Iris pigment epithelial cell (primary cell): ENCODE measurements at regions not wholly inside any gene's neighbourhood (a gene's known extent, or its start where the extent isn't known, plus 50 kb on each side); places are given as distances from the start of the nearest gene placed in this dataset.
A peak's percentile ranks its signal among the peaks of the same experiment; 100 is the strongest.

Experiments
- DNase-seq: peaks from one replicate; pipeline ENCODE4 v3.0.0-alpha.2; 2011; ENCODE audit warnings: low read depth

DNA sequence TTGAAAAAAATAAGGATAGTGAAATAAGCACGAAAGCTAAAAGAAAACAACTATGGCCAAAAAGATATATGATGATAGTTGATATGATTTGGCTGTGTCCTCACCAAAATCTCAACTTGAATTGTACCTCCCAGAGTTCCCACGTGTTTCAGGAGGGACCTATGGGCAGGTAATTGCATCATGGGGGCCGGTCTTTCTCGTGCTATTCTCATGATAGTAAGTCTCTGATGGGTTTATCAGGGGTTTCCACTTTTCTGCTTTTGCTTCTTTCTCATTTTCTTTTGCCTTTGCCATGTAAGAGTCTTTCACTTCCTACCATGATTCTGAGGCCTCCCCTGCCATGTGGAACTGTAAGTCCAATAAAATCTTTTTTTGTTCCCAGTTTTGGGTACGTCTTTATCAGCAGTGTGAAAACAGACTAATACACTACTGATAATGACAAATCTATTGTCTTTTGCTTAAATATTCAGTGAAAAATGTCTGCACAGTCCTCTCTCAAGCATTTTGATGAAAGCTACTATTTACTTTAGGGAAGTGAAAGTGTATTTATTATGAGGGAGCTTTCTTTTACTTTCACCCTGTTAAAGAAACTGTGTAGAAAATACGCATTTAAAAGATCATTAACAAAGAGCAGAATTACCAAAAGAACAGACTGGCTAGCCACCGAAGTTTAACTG, 389.1 kb downstream of the HTR1B start:
- DNase-seq, result no peak

DNA sequence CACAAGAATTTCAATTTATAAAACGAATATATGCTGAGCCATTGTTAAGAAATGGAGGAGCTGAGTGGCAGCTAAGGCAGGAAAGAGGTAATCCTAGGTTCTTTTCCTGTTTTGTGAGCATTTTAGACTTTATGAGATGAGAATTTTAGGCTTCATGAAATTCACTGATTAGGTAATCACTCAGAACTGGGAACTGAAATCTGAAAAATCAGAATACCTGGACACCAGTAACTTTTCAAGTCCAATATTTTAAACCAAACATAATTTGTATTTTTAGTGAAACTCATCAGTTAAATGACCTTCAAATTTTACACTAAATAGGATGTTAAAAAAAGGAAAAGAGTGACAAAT, 389.9 kb downstream of the HTR1B start:
- DNase-seq, result no peak

DNA sequence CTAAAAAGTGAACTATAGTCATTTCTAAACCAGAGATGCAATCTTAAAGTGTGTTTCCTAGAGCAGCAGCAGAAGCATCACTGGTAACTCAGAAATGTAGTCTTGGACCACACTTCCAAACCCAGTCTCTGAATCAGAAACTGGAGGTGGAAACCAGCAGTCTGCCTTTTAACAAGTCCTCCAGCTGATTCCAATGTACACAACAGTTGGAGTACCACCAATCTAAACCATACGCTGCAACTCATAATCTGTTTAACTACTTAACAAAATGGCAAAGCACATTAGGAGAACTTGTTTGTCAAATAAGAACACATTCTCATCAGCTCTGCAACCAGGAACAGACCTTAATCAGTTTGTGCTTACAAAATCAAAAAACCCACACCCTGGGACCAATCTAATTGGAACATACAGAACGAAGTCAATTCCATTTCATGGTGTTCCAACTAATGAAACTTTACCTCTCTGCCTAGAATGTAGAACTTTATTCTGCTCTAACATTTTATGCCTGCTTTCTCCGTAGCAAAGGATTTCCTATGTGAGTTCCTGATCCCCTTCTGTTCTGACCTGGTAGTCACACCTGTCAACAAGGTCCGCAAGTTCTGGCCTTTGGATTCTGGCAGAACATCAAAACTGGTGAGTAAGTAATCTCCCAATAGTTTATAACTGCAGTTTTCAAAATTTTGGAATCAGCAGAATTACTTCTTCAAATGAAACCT, 390.4 kb downstream of the HTR1B start:
- no peak for DNase-seq

DNA sequence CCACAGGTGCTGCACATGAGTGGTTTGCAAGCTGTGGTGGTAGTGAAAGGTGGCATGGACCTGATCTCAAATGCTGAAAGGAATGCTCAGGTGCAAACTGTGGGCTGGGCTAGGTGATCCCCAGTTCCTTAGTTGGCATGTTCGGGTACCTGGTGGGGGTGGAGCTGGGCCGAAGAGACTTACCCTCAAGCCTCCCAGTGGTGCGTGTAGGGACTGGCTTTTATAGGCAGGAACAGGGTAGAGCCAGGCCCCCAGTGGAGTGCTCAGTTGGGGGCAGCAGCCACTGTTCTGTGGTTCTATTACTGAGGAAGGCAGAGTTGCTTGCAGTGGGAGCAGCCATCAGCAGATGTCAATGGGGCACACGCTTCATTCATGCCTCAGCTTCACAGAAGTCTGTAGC, 399.8 kb downstream of the HTR1B start:
- no peak for DNase-seq

DNA sequence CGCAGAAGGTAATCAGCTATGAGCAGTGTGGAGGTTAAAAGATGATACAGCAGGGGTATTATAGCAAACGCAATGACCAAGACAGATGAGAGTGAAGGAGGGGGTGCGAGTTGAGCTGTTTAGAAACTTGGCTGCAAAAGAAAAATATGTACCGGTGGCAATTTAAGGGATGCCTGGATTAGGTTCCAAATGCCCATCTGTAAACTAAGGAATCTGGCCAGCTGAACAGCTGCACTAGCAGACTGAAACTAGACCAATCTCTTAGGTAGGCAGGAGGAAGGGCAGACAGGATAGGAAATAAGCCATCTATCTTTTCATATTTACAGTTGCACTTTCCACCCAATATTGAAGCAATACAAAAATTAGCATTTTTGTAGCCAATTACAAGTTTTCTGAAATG, 407.6 kb downstream of the HTR1B start:
- no peak for DNase-seq

DNA sequence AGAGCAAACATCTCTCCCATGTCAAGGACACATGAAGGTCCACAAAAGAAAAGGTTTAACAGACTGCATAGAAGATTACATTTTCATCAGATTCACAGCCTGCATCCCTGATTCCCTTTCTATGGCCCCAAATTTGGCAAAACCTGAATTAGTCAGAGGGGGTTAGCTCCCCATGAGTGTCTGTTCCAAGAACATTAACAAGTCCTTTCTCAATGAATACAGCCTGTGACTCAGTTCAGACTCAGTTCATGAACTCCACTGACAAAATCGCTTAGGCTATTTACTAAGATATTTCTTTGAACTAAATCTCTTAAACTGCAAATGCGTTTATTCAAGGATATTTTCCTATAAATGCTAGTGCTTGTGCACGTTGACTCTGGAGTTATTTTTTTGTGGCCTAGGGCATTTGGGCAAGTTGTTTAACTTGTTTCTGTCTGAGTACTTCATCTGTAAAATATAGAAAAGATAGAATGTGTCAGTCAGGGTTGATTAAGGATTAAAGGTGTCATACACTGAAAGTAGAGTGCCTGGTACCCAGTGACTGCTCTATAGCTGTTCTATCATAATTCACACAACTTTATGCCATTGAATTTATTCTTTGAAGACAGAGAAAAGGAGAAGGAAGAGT, 422.6 kb downstream of the HTR1B start:
- peak; percentile 41 for DNase-seq

DNA sequence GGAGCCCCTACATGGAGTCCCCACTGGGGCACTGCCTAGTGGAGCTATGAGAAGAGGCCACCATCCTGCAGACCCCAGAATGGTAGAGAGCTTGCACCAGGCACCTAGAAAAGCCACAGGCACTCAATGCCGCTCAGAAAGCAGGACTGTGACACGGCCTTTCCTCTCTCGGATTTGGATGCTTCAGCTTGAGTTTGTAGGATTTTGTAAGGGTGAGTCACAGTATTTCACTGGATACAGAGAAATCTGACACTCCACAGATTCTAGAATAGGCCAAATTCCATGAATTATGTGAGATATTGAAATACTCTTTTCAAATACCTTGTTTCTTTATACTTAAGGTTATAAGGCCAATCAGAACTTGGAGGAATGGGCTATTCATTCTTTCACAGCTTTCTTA, 424.5 kb downstream of the HTR1B start:
- peak; percentile 75 for DNase-seq

DNA sequence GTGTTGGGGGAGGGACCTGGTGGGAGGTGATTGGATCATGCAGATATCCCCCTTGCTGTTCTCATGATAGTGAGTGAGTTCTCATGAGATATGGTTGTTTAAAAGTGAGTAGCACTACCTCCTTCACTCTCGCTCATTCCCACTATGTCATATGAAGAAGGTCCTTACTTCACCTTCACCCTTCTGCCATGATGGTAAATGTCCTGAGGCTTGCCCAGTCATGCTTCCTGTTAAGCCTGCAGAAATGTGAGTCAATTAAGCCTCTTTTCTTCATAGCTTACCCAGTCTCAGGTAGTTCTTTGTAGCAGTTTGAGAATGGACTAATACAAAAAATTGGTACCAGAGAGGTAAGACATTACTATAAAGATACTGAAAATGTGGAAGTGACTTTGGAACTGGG, 425.9 kb downstream of the HTR1B start:
- no peak for DNase-seq

DNA sequence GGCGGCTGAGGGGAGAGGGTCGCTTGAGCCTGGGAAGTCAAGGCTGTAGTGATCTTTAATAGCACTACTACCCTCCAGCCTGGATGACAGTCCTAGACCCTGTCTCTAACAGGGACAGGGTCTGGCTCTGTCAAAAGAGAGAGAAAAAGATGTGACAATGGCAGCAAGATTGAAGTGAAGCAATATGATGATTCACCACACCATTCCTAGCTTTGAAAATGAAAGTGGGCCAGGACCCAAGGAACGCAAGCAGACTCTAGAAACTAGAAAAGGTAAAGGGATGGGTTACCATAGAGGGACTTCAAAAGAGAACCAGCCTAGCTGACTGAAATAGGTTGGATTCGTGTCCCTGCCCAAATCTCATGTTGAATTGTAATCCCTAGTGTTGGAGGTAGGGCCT, 426.9 kb downstream of the HTR1B start:
- peak; percentile 73 for DNase-seq

DNA sequence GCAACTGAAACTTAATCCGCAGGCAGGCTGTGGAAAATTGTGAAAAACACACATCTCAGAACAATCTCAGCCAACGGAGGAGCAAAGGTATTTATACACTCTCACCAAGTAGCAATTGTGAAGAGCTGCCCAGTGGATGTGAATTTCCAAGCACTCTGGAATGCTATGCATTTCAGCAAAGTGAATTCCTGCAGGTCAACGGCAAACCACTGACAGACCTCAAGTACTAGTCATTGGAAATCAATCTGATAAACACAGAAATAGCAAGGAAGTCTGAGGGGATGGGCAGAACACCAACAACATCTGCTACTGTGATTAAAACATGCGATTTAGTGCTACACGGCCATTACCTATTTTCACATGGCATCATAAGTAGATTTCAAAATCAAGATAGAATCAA, 429.1 kb downstream of the HTR1B start:
- peak; percentile 99 for DNase-seq

DNA sequence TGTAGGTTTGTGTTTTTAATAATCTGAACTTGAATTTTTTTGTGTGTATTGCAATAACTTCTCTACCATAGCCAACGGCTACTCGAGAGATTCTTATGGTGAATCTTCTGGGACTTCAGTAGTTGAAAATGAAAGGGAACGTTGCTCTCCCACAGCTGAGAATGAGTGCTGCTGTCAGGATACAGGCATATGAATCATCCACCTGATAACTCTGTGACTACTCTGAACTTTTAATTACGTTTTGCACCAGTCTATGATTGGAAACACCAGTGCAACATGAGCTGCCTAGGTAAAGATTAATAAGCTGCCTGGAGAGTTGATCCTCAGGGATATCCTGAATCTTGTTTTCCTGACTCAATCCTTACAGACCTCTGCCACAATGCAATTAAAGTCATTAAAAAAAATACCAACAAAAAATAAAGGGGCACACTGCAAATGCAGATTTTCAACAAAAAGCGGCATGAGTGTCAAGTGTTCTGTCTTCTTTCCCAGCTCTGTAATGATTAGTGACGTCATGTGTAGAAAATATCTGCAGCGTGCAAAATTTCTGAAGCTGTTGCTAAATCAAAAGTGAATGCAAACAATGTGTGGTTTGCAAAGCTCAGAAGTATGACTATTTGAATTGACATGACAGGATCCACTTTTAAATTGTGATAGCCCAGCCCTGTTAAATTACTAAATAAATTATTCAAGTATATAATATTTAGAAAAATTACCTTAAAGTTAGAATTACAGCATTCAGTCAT, 432.2 kb downstream of the HTR1B start:
- peak; percentile 86 for DNase-seq

DNA sequence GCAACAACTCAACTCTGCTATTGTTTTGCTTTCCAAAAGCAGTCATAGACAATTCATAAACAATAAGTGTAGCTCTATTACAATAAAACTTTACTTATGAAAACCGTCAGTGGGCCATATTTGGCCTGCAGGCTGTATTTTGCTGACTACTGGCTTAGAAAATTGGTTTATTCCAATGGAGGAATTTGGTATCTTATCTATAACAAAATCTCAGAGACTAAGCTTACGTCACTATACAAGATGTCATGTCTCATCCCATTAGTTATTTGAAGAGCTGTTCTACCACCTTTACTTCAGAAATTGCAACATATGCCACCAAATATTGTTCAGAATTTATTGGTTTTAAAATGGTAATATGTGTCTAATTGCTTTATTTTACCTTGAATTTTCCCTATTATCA, 436.9 kb downstream of the HTR1B start:
- DNase-seq, result no peak

DNA sequence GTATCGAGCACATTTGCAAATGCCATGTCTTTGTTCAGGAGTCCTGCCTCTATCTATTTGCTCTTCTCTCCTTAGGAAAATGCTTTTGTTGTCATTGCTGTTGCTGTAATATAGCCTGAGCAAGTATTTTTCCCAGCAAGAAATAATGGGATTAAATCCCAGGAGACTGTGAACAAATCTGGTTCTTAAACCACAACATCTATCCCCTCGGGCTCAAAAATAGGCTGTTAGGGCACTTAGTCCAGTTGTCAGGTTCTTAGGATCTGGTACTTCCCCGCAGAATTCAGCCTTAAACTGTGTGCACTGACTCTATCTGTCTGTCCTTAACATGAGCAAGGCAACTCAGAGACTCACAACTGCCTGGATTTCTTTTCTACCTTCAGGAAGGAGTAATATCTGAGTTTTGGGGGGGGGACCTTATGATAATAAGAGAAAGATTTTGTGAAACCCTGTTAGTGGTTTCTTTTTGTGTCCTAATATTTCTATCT, 437.5 kb downstream of the HTR1B start:
- DNase-seq, result no peak

DNA sequence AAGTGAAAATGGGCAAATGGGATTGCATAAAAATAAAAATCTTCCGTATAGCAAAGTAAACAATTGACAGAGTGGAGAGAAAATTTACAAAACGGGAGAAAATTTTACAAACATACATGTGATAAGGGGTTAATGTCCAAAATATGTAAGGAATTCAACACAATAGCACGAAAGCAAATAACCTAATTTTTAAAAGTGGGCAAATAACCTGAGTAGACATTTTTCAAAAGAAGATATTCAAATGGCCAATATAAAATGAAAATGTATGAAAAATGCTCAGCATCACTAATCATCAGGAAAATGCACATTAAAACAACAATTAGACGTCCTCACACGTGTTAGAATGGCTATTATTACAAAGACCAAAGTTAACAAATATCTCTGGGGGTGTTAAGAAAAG, 441.5 kb downstream of the HTR1B start:
- DNase-seq, result no peak

DNA sequence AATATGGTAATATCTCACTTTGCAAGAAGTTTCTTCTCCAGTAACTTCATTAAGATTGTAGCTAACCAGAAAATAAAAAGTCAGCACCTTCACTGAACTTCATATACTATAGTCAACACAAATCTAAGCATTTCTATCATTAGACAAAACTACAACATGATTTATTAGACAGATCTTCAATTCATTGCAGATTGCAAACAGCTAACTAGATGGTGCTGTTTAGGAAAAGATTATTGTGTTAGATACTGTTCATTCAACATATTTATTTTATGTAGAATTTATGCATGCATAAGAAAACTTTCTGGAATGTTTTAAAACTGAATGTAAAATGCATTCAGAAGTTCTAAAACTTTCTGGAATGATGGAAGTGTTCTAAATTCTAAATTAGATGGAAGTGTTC, 442.1 kb downstream of the HTR1B start:
- DNase-seq, result no peak

DNA sequence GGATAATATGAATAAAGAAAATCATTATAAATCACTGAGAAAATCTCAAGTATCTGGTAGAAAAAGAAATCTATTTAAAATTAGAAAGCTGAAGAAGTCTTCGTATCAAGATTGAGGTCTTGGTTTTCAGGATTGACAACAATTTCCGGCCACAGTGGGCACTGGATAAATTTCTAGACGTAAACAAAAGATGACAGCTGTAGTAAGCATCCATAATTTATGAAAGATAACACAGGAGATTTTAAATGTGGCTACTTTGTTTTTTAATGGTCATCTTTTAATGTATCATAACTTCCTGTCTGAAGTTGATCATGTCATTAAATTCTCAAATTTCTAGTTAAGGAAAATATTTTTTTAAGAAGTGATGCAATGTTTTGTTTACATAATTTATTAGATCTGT, 444.2 kb downstream of the HTR1B start:
- DNase-seq, result peak; percentile 70

DNA sequence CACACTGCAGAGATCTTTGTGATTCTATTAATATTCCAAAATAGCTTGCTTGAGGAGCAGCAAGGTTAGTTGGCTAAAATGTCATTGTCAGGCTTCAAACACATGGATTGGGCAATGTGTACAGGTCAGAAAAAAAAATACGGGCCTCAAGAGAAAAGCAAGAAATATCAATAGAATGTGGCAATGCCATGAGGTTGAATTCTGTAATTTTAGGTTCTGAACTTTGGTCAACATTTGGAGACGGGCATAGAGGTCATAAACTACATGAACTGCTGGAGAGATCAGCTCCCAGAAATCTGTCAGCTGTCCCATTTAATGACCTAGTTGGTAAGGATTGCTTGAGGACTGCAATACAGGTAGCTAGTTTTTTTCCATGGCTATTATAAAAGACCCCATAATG, 445.8 kb downstream of the HTR1B start:
- no peak for DNase-seq

DNA sequence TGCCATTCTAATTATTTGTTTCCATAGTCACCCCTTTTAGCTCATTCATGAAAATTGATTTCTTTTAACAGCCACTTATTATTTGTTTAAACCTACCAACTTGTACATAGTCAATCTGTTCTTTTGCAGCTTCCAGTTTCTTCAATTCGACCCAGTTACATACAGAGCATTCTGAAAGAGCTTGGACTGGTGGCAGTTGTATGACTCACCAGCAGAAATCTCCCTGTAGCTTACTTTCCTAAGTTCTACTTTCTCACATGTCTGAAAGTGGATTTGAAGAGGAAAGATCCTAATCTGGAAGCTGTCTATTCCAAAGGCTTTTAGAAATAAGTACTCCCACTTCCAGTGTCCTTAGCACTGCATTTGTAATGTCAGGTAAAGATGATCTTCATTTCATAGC, 447.9 kb downstream of the HTR1B start:
- peak; percentile 90 for DNase-seq

DNA sequence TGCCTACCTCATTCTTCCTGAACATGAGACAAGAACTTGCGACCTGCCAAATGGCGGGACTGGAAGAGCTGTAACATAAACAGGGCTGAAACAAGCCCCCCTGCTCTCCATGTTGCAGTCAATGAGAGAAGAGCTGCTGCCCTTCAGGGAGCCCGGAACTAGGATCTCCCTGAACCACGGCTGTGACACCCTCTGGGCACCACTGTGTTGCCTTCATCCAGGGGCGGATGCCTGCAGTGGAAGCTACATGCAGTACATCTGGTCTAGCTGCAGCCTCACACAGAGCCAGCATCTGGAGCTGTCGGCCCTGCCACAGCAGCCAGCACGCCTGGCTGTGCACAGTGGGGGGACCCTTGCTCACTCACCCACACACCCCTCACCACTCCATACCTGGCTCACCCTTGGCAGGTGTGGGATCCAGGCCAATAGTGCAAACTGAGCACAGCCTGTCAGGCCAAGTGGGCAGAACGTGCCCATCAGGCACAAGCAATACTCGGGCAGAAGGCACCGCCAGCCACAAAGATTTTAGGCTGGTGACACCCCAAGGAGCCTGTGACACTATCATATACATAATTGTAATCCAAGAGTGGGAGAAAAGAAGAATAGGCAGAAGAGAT, 451.3 kb downstream of the HTR1B start:
- no peak for DNase-seq

DNA sequence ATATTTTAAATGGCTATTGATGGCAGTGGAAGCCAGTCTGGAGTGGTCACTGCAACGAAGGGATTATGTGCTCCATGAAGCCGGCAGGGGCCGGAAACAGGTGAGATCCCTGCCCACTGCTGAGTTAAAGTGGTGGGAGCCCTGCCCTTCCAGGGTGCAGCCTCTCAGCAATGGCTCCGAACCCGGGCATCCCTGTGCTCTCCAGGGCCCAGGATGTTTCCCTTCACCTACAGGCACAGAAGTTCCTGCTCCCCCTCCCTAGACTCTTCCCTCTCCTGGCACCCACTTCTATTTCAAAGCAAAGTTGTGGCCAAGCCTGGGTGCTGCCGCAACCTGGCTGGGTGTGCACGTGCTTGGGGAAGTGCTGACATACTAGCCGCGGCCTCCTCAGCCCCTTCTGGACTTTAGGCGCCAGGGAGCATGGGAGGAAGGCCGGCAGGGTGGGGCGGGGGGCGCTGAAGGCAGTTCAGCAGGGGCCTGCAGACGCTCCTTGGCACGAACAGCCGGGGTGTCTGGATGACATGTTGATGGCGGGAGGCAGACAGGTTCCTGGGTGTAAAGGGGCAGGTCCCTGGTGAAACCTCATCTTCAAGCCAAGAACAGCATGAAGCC, 452.3 kb downstream of the HTR1B start:
- no peak for DNase-seq

DNA sequence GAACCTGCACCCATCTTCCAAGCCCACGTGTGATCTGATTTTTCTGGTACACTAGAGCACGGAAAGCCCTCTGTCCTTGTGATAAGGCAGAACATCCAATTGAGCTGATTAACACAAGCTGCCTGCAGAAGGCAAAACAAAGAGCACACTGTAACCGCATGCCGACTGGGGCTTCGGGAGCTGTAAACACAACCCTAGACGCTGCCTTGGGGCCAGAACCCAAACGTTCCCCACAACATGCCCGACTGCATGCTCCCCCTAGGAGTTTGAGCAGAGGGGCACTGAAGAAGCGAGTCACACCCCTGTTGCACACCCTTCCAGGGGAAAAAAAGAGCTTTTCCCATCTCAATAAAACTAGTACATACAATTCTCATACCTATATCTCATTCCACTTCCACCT, 470.7 kb downstream of the HTR1B start:
- no peak for DNase-seq

DNA sequence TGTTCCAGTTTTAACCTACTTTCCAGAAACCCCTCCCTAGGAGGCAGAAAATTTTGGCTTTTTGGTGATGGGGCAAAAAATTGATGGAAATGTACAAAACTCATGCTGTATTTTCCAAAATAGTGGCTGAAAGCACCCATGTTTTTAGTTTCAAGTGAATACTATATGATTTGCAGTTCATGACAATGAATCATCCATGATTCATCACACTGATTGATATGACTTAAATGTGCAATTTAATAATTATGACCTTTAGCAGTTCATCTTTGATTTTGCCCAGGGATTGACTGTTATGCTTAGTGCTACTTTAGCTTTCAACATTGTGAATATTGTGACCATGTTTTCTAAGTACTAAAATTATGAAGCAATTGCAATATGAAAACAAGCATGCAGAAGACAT, 478.7 kb downstream of the HTR1B start:
- peak; percentile 24 for DNase-seq
